GM19467 (cell line): ENCODE measurements at regions not wholly inside any gene's neighbourhood (a gene's known extent, or its start where the extent isn't known, plus 50 kb on each side); places are given as distances from the start of the nearest gene placed in this dataset.

Experiments
- ATAC-seq: cut with Tn5 transposase; IDR thresholded peaks from one replicate; pipeline ENCODE4 v1.9.1; 2021; ENCODE audit warnings: mild to moderate bottlenecking, moderate library complexity; ENCODE audit not compliant: unreplicated experiment

DNA sequence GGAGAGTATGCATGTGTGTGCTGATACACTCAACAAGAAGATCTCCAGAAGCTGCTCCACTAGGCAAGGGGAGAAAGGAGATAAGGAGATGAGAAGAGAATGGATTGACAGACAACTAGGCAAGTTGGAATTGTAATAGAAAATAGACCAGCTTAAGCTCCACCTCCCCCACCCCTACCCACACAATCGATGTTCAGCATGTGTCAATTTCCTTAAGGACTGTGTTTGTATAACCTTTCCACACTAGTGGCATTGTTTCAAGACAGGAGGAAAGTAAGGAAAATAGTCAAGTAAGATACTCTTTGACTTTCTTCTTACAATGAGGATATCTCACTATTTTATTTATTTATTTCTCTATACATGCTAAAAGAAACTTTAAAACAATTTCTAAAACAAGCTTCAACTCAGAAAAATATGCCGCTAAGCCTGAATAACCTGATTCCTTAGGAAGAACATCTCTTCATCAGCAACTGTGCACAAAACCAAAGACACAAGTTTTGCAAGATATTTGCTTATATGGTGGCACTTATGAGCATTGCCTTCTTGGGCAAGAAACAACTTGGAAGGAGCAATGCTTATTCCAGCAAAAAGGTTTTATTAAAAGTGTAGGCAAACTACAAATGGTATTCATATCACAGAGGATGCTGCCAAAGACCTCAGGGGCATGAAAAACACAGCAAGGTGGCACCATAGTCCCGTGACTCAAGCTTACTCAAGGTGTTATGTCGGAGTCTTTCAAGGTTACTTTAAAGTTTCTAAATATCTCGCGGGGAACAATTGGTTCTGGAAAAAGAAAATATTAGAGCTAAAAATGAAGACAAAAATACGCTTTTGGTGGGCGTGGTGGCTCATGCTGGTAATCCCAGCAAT lies 249.1 kb downstream of the COL12A1 start:
- ATAC-seq: no peak

DNA sequence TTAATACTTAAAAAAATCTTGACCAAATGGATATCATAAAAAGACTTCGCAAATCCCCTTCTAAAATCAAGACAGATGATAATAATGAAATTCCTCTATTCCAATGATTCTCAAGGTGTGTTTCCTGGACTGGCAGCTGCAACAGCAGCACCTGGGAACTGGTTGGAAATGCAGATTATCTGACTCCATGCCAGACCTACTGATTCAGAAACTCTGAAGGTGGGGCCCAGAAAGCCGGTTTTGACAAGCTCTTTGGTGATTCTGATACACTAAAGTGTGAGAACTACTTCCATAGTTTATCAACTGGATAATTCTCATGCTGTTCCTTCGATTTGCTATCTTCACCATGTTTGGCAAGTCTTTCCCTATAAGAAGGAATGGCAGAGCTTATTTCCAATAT lies 252.1 kb downstream of the COL12A1 start:
- ATAC-seq: no peak

DNA sequence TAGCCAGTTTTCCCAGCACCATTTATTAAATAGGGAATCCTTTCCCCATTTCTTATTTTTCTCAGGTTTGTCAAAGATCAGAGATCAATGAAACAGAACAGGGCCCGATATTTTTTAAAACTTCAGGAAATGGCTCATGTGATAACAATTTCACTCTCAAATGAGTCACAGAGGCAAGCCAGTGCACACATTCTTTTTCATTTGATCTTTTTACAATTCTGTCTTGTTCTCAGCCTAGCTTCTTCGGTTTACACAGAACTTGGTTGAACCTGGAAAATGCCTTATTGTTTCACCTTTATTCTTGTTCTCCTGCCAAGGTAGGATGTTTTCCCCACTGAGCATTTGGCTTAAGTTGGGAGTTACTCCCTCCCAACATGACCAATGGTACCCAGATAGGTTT lies 258.9 kb downstream of the COL12A1 start:
- ATAC-seq: no peak

GRCh38 chr6:74942130-74942529 lies 263.7 kb downstream of the COL12A1 start:
- ATAC-seq: no peak

- no peak for ATAC-seq
Observed at GRCh38 chr6:74941424-74941823, 264.4 kb downstream of the COL12A1 start.

DNA sequence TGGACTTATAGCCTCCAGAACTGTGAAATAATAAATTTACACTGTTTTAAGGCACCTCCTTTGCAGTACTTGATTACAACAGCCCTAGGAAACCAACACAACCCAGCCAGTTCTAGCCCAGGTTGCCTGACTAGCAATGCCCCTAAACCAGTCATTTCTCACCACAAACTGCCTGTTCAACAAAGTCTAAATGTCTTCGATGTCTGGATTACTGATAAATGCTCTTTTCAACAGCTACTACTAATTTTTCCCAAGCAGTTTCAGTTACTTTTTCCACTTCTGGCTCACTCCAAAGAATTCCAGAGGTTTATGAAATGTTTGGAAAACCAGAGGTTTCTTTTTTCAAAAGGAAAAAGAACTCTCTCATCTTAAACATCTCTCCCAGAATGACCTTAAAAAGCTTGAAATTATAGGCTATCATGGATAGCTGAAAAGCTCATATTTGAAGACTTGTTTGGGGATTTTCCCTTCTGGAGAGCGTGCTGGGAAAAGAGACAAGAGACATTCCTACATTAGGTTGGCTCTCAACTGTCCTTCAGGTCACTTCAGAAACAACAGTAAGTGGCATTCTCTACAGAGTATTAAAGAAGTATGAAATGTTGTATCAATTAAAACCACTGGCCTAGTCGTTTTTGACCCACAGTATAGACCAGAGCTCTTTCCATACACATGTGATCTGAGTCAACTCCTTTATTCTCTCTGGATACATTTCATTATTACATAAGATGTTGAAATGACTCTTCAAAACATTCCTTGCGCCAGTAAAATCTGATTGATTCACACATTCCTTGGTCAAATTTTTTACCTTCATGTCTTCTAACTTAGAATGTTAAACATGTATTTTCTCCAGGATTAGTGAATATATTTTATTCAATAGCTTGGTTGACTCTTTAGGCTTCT lies 265.9 kb downstream of the COL12A1 start:
- ATAC-seq: no peak

- no peak for ATAC-seq
Observed at GRCh38 chr6:74939151-74939708, 266.6 kb downstream of the COL12A1 start.

- ATAC-seq: no peak
Observed at GRCh38 chr6:74937936-74938335, 267.9 kb downstream of the COL12A1 start.

DNA sequence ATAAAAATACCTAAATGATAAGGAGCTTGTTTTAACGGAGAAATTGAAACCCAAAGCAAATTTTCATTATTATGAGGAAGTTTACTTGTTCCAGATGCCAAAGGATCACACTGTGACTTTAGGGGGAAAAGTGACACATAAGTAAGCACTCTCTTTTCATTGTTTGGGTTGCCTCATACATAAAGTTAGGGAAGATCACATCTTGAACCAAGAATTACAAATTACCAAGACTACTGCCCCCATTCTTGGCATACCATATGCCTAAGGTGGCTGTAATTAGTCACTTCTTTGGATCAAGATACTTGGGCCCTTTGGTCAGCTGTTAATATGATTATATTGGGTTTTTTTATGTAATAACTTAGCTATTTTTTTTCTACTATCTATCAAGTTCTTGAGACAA lies 269.0 kb downstream of the COL12A1 start:
- ATAC-seq: no peak

DNA sequence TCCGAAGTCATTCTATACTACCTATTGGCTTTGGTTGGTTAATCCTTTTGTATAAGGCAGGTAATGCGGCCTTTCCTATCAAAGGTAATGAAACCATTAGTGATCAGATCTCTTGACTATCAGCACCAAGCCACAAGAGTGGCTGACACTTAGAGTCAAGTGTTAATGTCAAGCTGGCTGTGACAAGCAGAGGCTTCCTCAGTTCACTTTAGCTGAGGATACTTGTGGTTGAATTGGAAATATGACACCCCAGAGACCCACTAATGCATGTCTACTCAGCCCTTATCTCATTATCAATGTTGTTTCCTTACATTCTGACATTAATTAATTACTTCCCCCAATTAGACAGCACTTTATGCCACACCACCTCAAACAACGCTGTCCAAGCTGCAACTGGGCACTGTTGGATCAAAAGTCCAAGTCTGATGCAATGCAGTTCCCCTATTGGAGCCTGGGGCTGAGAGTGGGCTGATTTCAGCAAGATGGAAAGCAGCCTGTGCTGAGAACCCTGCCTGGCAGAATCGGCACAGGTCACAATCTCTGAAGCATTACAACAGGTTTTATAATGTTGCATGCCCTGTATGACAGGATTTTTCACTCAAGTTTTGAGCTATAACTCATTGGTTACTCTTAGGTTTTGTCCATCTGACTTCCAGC lies 273.5 kb downstream of the COL12A1 start:
- no peak for ATAC-seq

DNA sequence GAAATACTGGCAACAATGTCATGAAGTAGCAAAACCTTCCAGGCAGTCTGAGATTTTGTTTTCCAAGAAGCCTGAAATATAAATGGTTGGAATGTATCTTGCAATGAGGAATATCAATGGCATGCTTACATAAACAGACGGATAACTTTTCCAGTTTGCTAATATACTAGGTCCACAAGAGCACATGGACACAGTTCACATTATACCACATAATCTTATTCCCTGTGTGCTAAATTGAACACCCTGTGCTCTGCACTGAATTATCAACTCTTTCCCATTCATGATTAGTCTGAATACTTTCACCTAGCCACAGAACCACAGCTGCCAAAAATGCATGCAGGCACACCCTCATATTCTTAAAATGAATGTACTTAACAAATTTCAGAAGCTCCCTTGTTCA lies 274.3 kb downstream of the COL12A1 start:
- ATAC-seq: no peak

DNA sequence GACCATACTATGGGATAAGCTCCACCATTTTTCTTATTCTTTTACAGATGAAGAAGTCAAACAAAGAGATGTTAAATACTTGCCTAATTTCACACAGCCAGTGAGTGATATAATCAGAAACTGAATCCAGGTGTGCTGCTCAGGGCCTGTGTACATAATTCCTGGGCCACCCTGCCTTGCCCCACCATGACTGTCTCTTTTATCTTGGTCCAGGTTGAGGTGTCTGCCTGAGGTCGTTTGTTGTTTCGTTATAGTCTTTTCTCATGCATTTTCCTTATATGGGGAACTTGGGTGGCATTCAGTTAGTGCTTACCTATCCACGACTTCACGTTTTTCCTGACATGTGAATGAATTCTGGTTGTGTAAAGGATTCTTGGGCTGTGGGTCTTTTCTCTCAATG lies 277.6 kb downstream of the COL12A1 start:
- ATAC-seq: no peak

DNA sequence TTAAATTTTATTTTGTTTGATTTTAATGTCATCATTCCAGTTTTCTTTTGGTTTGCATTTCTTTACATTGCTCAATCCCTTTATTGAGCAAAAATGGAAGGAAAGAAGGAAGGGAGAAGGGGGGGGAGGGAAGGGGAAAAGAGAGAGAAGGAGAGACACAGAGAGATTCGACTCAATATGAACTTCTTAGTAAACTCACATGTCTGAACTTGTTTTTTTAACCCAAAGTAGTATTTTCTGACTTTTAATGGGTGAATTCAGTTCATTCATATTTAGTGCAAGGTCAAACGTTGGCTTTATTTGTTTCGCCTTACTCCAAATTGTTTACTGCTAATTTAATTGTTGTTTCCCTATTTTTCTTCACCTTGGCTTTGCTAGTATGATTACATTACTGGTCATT lies 278.6 kb downstream of the COL12A1 start:
- no peak for ATAC-seq

DNA sequence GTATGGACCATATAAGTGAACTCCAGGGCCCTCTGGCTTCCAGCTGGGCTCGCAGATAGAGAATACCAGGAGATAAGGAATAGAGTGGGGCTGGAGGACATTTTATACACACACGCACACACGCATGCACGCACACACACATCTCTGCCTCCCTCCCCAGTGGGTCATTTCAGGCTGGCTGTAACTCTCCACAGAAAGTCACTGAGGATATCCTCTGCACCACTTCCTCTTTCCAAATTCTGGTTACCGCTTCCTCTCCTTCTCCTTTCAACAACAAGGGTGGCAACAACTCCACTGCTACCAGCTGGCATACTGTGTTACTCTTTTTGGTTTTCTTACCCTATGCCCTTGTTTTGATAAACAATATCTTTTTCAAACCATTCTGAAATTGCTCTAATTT lies 280.2 kb downstream of the COL12A1 start:
- peak; percentile 84 for ATAC-seq

DNA sequence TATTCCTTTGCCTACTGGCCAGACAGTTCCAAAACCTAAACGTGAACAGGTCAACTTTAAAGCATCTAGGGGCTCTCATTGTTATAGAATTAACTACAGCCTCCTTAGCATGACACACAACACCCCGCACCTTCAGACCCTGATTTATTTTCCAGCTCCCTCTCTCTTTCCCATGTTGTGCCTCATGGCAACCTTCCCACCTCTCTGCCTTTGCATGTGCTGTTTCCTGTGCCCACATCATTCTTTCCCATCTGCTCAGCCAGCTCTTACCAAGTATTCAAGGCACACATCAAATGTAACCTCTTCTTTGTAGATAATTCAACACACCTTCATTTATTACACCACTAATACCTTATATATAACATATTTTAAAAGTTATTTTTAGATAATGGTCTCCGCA lies 291.0 kb downstream of the COL12A1 start:
- no peak for ATAC-seq

GRCh38 chr6:74912234-74912633 lies 293.6 kb downstream of the COL12A1 start:
- no peak for ATAC-seq

DNA sequence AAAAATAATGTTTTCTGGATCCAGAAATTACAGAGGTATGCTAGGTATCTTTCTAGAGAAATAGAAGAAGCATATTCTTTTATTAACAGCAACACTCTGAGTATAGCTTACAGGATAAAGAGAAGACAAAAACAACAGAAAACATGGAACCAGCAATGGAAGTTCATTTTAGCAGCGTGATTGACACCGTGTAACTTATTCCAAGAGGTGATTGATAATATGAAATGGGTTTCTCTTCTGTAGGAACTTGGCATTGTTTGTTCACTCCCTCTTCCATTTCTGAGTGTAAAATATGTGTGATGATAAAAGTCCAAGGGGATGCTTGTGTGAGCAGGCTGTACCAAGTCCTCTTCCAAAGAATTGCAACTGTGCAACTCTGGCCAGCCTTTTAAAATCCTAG lies 303.0 kb downstream of the COL12A1 start:
- no peak for ATAC-seq

- no peak for ATAC-seq
Observed at GRCh38 chr6:74902089-74902488, 303.8 kb downstream of the COL12A1 start.

DNA sequence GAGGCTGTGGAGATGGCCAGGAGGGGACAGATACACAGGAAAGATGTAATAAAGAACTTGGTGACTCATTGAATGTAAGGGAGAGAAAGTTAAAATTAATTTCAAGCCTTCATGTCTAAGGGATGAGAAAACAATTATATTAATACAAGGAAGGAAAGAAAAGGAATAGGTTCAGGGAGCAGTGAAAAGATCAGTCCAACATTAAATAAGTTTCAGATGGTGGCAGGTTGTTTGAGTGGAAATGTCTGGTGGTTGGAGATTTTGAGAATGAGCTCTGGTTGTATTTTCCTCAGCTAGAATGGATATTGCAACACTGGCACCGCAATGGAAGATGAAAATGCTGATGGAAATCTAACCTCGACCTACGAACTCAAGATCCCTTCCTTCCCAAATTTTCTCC lies 304.3 kb downstream of the COL12A1 start:
- ATAC-seq: no peak

DNA sequence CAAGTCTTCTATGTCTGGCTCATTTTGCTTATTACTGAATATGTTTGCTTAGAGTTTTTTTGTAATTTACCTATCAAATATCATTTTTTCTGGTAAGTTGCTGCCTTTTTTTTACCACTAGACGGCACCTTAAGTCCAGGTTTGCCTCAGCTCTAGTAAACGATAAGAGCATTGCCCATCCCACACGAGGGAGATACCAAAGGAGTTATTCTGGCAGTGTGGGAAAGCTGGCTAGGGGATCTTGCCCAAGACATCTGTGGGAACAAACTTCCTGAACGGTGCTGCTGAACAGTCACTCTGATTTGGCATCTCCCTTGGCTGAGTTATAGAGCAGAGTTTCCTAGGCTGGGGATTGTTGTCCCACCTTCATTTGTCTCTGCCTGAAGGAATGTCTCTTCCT lies 306.4 kb downstream of the COL12A1 start:
- ATAC-seq: no peak

- no peak for ATAC-seq
Observed at GRCh38 chr6:74892091-74892490, 313.8 kb downstream of the COL12A1 start.
